Activated T-cell treated with anti-CD3 and anti-CD28 coated beads, Interleukin-2, amount 50 U/mL, for 72 hours (primary cell): ENCODE measurements at regions not wholly inside any gene's neighbourhood (a gene's known extent, or its start where the extent isn't known, plus 50 kb on each side); places are given as distances from the start of the nearest gene placed in this dataset.

Source experiments
- ATAC-seq, 2 donors: fragments of 150-1000 bp; cut with Tn5 transposase; replicated peaks in 1 of 2; 2 replicates each; pipeline ENCODE4 v1.10.0; 2021; ENCODE audit warnings: moderate library complexity in 2 of 2, mild to moderate bottlenecking in 1 of 2
- DNase-seq, 2 donors: peaks; one replicate each; pipeline ENCODE4 v3.0.0; 2021 to 2022; ENCODE audit warnings: mixed read lengths in 1 of 2
- H3K27ac Mint-ChIP-seq: one replicate; pipeline ENCODE4 v1.8.0; 2022; ENCODE audit warnings: mild to moderate bottlenecking, moderate library complexity, mixed read lengths
- H3K27me3 Mint-ChIP-seq: one replicate; pipeline ENCODE4 v1.8.0; 2022; ENCODE audit warnings: low read depth, mixed read lengths
- H3K36me3 Mint-ChIP-seq, 2 donors: one replicate each; pipeline ENCODE4 v1.8.0; 2022; ENCODE audit warnings: mixed read lengths in 2 of 2, mild to moderate bottlenecking in 1 of 2; ENCODE audit not compliant: insufficient read depth in 2 of 2
- H3K4me1 Mint-ChIP-seq: one replicate; pipeline ENCODE4 v1.8.0; 2022; ENCODE audit warnings: low read depth, mixed read lengths
- H3K4me3 Mint-ChIP-seq, 2 donors: one replicate each; pipeline ENCODE4 v1.8.0; 2022; ENCODE audit warnings: mild to moderate bottlenecking in 2 of 2, mixed read lengths in 2 of 2, moderate library complexity in 2 of 2
- H3K9me3 Mint-ChIP-seq, 2 donors: one replicate each; pipeline ENCODE4 v1.8.0; 2022; ENCODE audit warnings: mixed read lengths in 2 of 2

DNA sequence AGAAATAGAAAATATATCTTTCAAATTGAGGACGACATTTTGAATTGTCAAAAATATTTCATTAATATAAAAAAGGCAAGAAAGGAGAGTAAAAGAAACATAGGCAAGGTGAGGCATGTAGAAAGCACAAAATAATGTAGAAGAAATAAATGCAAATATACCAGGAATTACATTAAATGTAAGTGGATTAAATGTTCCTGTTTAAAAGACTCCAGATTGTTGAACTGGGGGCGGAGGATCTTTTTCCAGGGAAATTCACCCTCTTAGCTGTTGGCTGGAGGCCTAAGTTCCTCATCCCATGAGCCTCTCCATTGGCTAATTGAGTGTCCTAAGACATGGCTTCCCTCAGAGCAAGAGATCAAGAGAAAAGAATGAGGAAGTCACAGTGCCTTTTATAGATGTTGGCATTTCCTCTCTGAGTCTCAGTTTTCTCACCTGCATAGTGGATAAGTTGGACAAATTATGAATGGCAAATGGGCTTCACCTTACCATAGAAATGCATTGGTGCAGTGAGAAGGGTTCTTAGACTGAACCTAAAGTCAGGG is 147.4 kb upstream of the SMAD3 start:
- Mint-ChIP-seq H3K27ac (no peak overlapping the region), H3K36me3 (peaks cover 6% of the 10 kb centered on the region in 2 donors), H3K9me3 (peaks cover 8 to 11% of the 10 kb centered on the region in 2 donors), H3K4me1 (peaks cover 3% of the 10 kb centered on the region), H3K27me3 (peaks cover 34% of the 10 kb centered on the region), H3K4me3 (no peak overlapping the region)
- ATAC-seq, result no peak
- no peak for DNase-seq

DNA sequence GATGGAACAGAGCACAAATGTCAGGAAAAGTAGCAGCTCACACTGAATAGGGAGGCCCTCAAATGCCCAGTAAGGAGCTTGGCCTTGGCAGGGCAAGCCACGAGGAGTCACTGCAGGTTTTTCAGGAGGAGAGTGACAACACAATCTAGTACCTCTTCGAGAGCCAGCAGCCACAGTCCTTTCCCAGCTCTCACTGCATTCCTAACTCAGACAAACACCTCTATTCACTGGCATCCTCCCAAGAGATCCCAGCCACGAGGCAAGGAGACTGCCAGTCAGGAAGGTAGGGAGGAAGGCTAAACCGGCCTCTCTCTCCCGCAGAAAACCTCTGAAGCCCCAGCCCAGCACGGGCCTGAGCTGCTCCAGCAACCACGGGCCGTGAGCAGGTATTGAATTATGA is 146.0 kb upstream of the SMAD3 start:
- Mint-ChIP-seq H3K4me3 (no peak overlapping the region), H3K27me3 (peaks cover 39% of the 10 kb centered on the region), H3K27ac (no peak overlapping the region), H3K9me3 (peaks cover 8 to 14% of the 10 kb centered on the region in 2 donors), H3K36me3 (peaks cover 10% of the 10 kb centered on the region in 2 donors), H3K4me1 (peaks cover 9% of the 10 kb centered on the region)
- no peak for ATAC-seq
- DNase-seq, result no peak

DNA sequence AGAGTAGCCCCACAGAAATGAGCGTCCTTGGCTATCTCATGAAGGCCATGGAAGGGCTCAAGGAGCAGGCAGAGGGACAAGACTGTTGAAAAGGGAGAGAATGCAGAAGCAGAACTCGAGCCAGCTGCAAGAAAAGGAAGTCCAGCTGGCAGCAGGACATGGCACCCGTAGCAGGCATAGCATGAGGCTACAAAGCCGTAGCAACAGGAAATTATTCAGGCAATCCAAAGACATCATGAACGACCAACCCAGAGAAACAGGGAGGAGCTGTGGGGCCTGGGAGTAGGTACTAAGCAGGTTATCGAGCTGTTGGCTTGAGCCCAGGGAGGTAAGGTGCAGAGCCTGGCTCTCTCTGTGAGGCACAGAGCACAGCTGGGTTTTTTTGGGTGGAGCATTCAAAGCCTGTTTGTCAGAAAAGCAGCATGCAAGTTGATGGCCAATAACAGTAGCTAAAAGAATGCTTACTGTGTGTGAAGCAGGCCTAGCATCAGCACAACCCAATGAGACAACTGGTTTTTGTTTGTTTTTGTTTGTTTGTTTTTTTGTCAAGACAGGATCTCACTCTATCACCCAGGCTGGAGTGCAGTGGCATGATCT is 144.0 kb upstream of the SMAD3 start:
- DNase-seq, result no peak
- peaks cover 21% of the 10 kb centered on the region for H3K27me3 Mint-ChIP-seq
- peaks cover 9% of the 10 kb centered on the region for H3K4me1 Mint-ChIP-seq
- H3K27ac Mint-ChIP-seq, result no peak overlapping the region
- peaks cover 10% of the 10 kb centered on the region in 2 donors for H3K36me3 Mint-ChIP-seq
- H3K9me3 Mint-ChIP-seq, result peaks cover 5 to 14% of the 10 kb centered on the region in 2 donors
- ATAC-seq, result no peak
- H3K4me3 Mint-ChIP-seq, result no peak overlapping the region

GRCh38 chr15:66922608-66923007 is 142.8 kb upstream of the SMAD3 start:
- no peak for ATAC-seq
- H3K9me3 Mint-ChIP-seq, result peaks cover 1 to 11% of the 10 kb centered on the region in 2 donors
- no peak overlapping the region for H3K27ac Mint-ChIP-seq
- DNase-seq, result no peak
- no peak overlapping the region for H3K4me3 Mint-ChIP-seq
- H3K4me1 Mint-ChIP-seq, result peaks cover 9% of the 10 kb centered on the region
- peaks cover 3 to 8% of the 10 kb centered on the region in 2 donors for H3K36me3 Mint-ChIP-seq
- H3K27me3 Mint-ChIP-seq, result peaks cover 16% of the 10 kb centered on the region

DNA sequence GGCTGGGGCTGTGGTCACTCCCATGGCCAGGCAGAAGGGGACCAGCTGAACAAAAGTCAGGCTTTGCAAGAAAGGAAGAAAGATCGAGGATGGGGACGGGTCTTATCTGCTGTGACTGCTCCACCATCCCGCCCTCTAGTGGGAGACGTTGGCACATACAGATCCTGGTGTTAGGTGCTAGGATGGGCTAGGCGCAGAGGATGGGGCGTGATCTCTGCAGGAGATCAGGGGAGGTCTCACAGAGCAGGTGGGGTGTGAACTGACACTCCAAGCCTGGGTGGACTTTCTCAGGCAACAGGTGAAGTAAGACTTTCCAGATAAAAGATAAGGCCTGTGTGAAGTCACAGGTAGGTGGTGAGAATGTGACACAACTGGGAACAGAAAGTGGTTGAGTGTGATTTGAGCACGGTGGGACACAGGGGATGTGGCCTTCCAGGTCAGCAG is 141.9 kb upstream of the SMAD3 start:
- H3K9me3 Mint-ChIP-seq, result peaks cover 0 to 8% of the 10 kb centered on the region in 2 donors
- peaks cover 9% of the 10 kb centered on the region for H3K4me1 Mint-ChIP-seq
- H3K36me3 Mint-ChIP-seq, result peaks cover 3 to 8% of the 10 kb centered on the region in 2 donors
- no peak overlapping the region for H3K27ac Mint-ChIP-seq
- peak; percentile 66 to 69 for ATAC-seq
- no peak overlapping the region for H3K4me3 Mint-ChIP-seq
- peak; percentile 44 for DNase-seq
- peaks cover 16% of the 10 kb centered on the region for H3K27me3 Mint-ChIP-seq

GRCh38 chr15:66924889-66925288 is 140.5 kb upstream of the SMAD3 start:
- no peak for ATAC-seq
- Mint-ChIP-seq H3K27me3 (peaks cover 16% of the 10 kb centered on the region), H3K27ac (no peak overlapping the region), H3K36me3 (peaks cover 3 to 8% of the 10 kb centered on the region in 2 donors), H3K4me3 (no peak overlapping the region), H3K4me1 (peaks cover 9% of the 10 kb centered on the region), H3K9me3 (peaks cover 0 to 8% of the 10 kb centered on the region in 2 donors)
- no peak for DNase-seq

GRCh38 chr15:66925721-66926120 is 139.7 kb upstream of the SMAD3 start:
- Mint-ChIP-seq H3K4me3 (no peak overlapping the region), H3K9me3 (peaks cover 0 to 8% of the 10 kb centered on the region in 2 donors), H3K4me1 (peaks cover 9% of the 10 kb centered on the region), H3K27ac (no peak overlapping the region), H3K36me3 (peaks cover 3 to 8% of the 10 kb centered on the region in 2 donors), H3K27me3 (peaks cover 12% of the 10 kb centered on the region)
- DNase-seq, result no peak
- ATAC-seq, result no peak

GRCh38 chr15:66927201-66928077 is 138.0 kb upstream of the SMAD3 start:
- ATAC-seq (no peak), DNase-seq (no peak)
- H3K4me1 Mint-ChIP-seq, result peaks cover 9% of the 10 kb centered on the region
- H3K27me3 Mint-ChIP-seq, result peaks cover 11% of the 10 kb centered on the region
- peaks cover 3 to 9% of the 10 kb centered on the region in 2 donors for H3K36me3 Mint-ChIP-seq
- H3K9me3 Mint-ChIP-seq, result peaks cover under 1 to 8% of the 10 kb centered on the region in 2 donors
- H3K27ac Mint-ChIP-seq, result no peak overlapping the region
- H3K4me3 Mint-ChIP-seq, result no peak overlapping the region

GRCh38 chr15:66928101-66928500 is 137.3 kb upstream of the SMAD3 start:
- H3K36me3 Mint-ChIP-seq, result peaks cover 7 to 10% of the 10 kb centered on the region in 2 donors
- H3K27me3 Mint-ChIP-seq, result peaks cover 9% of the 10 kb centered on the region
- no peak for ATAC-seq
- H3K9me3 Mint-ChIP-seq, result peaks cover 5 to 6% of the 10 kb centered on the region in 2 donors
- no peak overlapping the region for H3K27ac Mint-ChIP-seq
- no peak for DNase-seq
- H3K4me3 Mint-ChIP-seq, result no peak overlapping the region
- H3K4me1 Mint-ChIP-seq, result peaks cover 6% of the 10 kb centered on the region

DNA sequence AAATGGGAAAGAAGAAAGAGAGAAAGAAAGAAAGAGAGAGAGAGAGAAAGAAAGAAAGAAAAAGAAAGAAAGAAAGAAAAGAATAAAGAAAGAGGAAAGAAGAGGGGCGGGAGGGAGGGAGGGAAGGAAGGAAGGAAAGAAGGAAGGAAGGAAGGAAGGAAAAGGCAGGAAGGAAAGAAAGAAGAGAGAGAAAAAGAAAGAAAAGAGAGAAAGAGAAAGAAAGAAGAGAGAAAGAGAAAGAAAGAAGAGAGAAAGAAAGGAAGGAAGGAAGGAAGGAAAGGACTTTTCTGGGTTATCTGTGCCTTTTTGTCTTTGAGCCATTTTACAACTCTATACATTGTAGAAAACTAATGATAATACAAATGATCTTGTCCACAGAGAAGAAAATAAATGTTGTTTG is 136.6 kb upstream of the SMAD3 start:
- DNase-seq, result no peak
- H3K27me3 Mint-ChIP-seq, result peaks cover 5% of the 10 kb centered on the region
- no peak overlapping the region for H3K4me3 Mint-ChIP-seq
- H3K36me3 Mint-ChIP-seq, result peaks cover 3 to 6% of the 10 kb centered on the region in 2 donors
- no peak for ATAC-seq
- H3K4me1 Mint-ChIP-seq, result no peaks in the 10 kb centered on the region
- H3K9me3 Mint-ChIP-seq, result peaks cover 4 to 6% of the 10 kb centered on the region in 2 donors
- H3K27ac Mint-ChIP-seq, result no peak overlapping the region

DNA sequence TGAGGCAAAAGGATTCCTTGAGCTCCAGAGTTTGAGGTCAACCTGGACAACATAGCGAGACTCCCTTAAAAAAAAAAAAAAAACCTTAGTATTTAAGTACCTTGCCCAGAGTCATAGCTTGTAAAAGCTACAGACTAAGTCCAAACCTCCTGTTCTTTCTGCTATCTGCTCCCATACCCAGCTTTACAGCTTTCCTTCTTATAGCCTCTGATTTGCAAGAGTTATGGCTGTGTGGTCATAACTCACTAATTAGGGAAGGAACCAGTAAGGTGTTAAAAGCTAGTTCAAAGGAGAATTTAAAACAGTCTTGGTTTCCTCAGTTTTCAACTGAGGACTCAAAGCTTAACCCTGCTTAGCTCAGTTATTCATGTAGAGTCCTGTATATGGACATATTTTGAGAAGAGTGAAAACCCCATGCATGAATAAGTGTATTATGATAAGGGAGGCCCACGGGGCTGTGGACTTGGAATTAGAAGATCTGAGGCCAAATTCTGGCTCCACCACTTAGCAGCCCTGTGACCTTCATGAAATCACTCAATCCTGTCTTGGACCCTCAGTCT is 135.5 kb upstream of the SMAD3 start:
- Mint-ChIP-seq H3K36me3 (peaks cover 6 to 9% of the 10 kb centered on the region in 2 donors), H3K4me3 (no peak overlapping the region), H3K9me3 (peaks cover 7 to 9% of the 10 kb centered on the region in 2 donors), H3K27ac (no peak overlapping the region), H3K4me1 (no peaks in the 10 kb centered on the region), H3K27me3 (peaks cover 5% of the 10 kb centered on the region)
- no peak for DNase-seq
- ATAC-seq, result no peak

GRCh38 chr15:66931768-66932633 is 133.4 kb upstream of the SMAD3 start:
- Mint-ChIP-seq H3K36me3 (peaks cover 9 to 12% of the 10 kb centered on the region in 2 donors), H3K27me3 (peaks cover 11% of the 10 kb centered on the region), H3K4me3 (no peak overlapping the region), H3K9me3 (peaks cover 7 to 9% of the 10 kb centered on the region in 2 donors), H3K27ac (no peak overlapping the region), H3K4me1 (peaks cover 6% of the 10 kb centered on the region)
- ATAC-seq, result no peak
- no peak for DNase-seq
